B cell (primary cell): ENCODE measurements at regions not wholly inside any gene's neighbourhood (a gene's known extent, or its start where the extent isn't known, plus 50 kb on each side); places are given as distances from the start of the nearest gene placed in this dataset.

Experiments used
- ATAC-seq: fragments of 200-7000 bp; cut with Tn5 transposase; one replicate; pipeline ENCODE4 v1.10.0; 2021; ENCODE audit warnings: low read depth, mild to moderate bottlenecking, moderate number of reproducible peaks, moderate library complexity
- CTCF ChIA-PET: fragments of 350-600 bp; sonication (Branson Sonifier 250); formaldehyde crosslinking; loops from one replicate; lab custom pipeline; 2021; ENCODE audit warnings: antibody characterized with exemption, inconsistent platforms; lab: Charles Lee
- POLR2A ChIA-PET: fragments of 350-600 bp; sonication (Branson Sonifier 250); formaldehyde crosslinking; loops from one replicate; lab custom pipeline; 2021; ENCODE audit warnings: antibody characterized with exemption; lab: Charles Lee
- DNase-seq: peaks from one replicate; pipeline ENCODE4 v3.0.0; 2013
- H2AFZ ChIP-seq: 2 replicates; pipeline ENCODE4 v1.6.1; 2012; ENCODE audit warnings: mild to moderate bottlenecking, low read depth, low read length; ENCODE audit not compliant: insufficient read depth, poor library complexity, severe bottlenecking
- H3K27ac ChIP-seq, 2 donors: 1 replicate in 1 of 2; 2 replicates in 1 of 2; pipeline ENCODE4 v1.5.1; 2012 to 2013; ENCODE audit warnings: low read length in 2 of 2, mild to moderate bottlenecking in 2 of 2, moderate library complexity in 1 of 2
- H3K27me3 ChIP-seq, 4 experiments: fragments of 200-600 bp in 1 of 4; sonication (generic) in 1 of 4; replicated peaks in 1 of 4; 1 replicate in 2 of 4; 2 replicates in 2 of 4; pipeline versions ENCODE4 v1.6.1 to v1.7.0; 2013 to 2016; ENCODE audit warnings: low read length in 3 of 4, mild to moderate bottlenecking in 2 of 4, mixed read lengths in 1 of 4, moderate library complexity in 1 of 4; ENCODE audit not compliant: insufficient read depth in 4 of 4, control insufficient read depth in 3 of 4; ENCODE audit errors: control extremely low read depth in 1 of 4
- H3K36me3 ChIP-seq, 2 experiments: replicated peaks in 1 of 2; 1 replicate in 1 of 2; 2 replicates in 1 of 2; pipeline versions ENCODE4 v1.6.1 to v1.7.1; 2013; ENCODE audit warnings: low read length in 1 of 2; ENCODE audit not compliant: insufficient read depth in 2 of 2, control insufficient read depth in 1 of 2; ENCODE audit errors: control extremely low read depth in 1 of 2, extremely low read depth in 1 of 2
- H3K4me1 ChIP-seq, 2 donors: fragments of 200-600 bp in 1 of 2; sonication (generic) in 1 of 2; 1 replicate in 1 of 2; 2 replicates in 1 of 2; pipeline versions ENCODE4 v1.5.1 to v1.6.1; 2013 to 2017; ENCODE audit warnings: low read length in 2 of 2; ENCODE audit not compliant: control insufficient read depth in 2 of 2, insufficient read depth in 2 of 2
- H3K4me2 ChIP-seq: replicated peaks from 2 replicates; pipeline ENCODE3; 2012; ENCODE audit warnings: mild to moderate bottlenecking, low read depth, low read length; ENCODE audit not compliant: poor library complexity, severe bottlenecking
- H3K4me3 ChIP-seq, 5 experiments: fragments of 200-600 bp in 1 of 5; sonication (generic) in 1 of 5; 1 replicate in 3 of 5; 2 replicates in 2 of 5; pipeline versions ENCODE4 v1.5.1 to v1.7.0; 2011 to 2016; ENCODE audit warnings: low read length in 4 of 5, mild to moderate bottlenecking in 4 of 5, low read depth in 2 of 5, control low read depth in 1 of 5, moderate library complexity in 1 of 5; ENCODE audit not compliant: insufficient read depth in 1 of 5; ENCODE audit errors: control extremely low read depth in 1 of 5, extremely low read depth in 1 of 5
- H3K79me2 ChIP-seq: fragments of 200-600 bp; sonication (generic); one replicate; pipeline ENCODE4 v1.6.0; 2016; ENCODE audit warnings: low read length; ENCODE audit not compliant: control insufficient read depth, insufficient read depth
- H3K9ac ChIP-seq: fragments of 200-600 bp; sonication (generic); 2 replicates; pipeline ENCODE4 v1.6.1; 2017; ENCODE audit warnings: mild to moderate bottlenecking, low read length, moderate library complexity
- H3K9me3 ChIP-seq, 3 donors: one replicate each; pipeline versions ENCODE4 v1.6.1 to v1.7.1; 2013; ENCODE audit warnings: low read length in 2 of 3; ENCODE audit not compliant: control insufficient read depth in 2 of 3, insufficient read depth in 1 of 3; ENCODE audit errors: control extremely low read depth in 1 of 3
- H4K20me1 ChIP-seq: 2 replicates; pipeline ENCODE4 v1.6.0; 2012; ENCODE audit warnings: mild to moderate bottlenecking, low read length; ENCODE audit not compliant: insufficient read depth, control insufficient read depth, poor library complexity, severe bottlenecking
- H3K27ac Mint-ChIP-seq: one replicate; pipeline ENCODE4 v1.8.0; 2021; ENCODE audit warnings: mixed read lengths
- H3K27me3 Mint-ChIP-seq: one replicate; pipeline ENCODE4 v1.8.0; 2021; ENCODE audit warnings: mixed read lengths
- H3K4me1 Mint-ChIP-seq: one replicate; pipeline ENCODE4 v1.8.0; 2021; ENCODE audit warnings: mixed read lengths
- H3K4me3 Mint-ChIP-seq: one replicate; pipeline ENCODE4 v1.8.0; 2021; ENCODE audit warnings: mixed read lengths
- H3K9me3 Mint-ChIP-seq: one replicate; pipeline ENCODE4 v1.8.0; 2022; ENCODE audit warnings: mixed read lengths; ENCODE audit not compliant: insufficient read depth
- EZH2 ChIP-seq: IDR thresholded peaks from 2 replicates; pipeline ENCODE4 v1.6.1; 2012; ENCODE audit warnings: borderline replicate concordance, low read depth, mild to moderate bottlenecking, moderate library complexity, low read length; ENCODE audit not compliant: insufficient read depth, poor library complexity, severe bottlenecking
- WGBS: methylation state at CpG from one replicate; pipeline ENCODE4 v1.1.5; 2013; ENCODE audit warnings: missing lambda C conversion rate; ENCODE audit not compliant: insufficient coverage; 5-methylcytosine and 5-hydroxymethylcytosine counted together
- intact Hi-C: fragments of 100-400 bp; cut with micrococcal nuclease; formaldehyde crosslinking; loops from one replicate; pipeline ENCODE4 v1.10.0; 2022
- TF ChIP-seq, protein P1 (sequence below): fragments of 200-600 bp; IDR thresholded peaks from one replicate; pipeline ENCODE4 v1.8.0; 2022; ENCODE audit warnings: antibody characterized with exemption, mild to moderate bottlenecking

DNA sequence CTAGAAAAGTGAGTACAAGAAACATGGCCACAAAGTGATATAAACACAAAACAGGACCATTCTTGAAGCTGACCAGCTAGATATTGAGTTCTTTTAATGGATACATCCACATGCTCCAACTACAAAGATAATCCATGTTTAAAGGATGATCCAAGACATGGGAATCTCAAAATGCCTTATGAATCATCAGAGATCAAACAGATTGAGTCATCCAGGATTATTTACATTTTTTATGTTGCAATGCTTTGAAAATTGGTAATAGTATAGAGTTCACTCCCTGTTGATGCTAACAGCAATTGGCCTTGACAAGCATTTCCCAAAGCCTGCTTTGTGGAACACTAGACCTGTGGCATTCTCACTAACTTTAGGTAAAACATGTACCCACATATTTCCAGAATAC lies 293.0 kb upstream of the TBX3 start:
- Histone ChIP-seq H3K4me1 (no peaks in the 10 kb centered on the region), H3K9me3 (no peaks in the 10 kb centered on the region), H3K27me3 (no peaks in the 10 kb centered on the region), H3K4me2 (no peak overlapping the region), H3K9ac (no peak overlapping the region), H3K79me2 (no peaks in the 10 kb centered on the region), H2AFZ (no peak overlapping the region), H3K27ac (no peak overlapping the region), H3K4me3 (no peak overlapping the region), H3K36me3 (no peaks in the 10 kb centered on the region), H4K20me1 (no peaks in the 10 kb centered on the region)
- DNase-seq: no peak
- no peak for TF ChIP-seq EZH2
- TF ChIP-seq, protein P1, sequence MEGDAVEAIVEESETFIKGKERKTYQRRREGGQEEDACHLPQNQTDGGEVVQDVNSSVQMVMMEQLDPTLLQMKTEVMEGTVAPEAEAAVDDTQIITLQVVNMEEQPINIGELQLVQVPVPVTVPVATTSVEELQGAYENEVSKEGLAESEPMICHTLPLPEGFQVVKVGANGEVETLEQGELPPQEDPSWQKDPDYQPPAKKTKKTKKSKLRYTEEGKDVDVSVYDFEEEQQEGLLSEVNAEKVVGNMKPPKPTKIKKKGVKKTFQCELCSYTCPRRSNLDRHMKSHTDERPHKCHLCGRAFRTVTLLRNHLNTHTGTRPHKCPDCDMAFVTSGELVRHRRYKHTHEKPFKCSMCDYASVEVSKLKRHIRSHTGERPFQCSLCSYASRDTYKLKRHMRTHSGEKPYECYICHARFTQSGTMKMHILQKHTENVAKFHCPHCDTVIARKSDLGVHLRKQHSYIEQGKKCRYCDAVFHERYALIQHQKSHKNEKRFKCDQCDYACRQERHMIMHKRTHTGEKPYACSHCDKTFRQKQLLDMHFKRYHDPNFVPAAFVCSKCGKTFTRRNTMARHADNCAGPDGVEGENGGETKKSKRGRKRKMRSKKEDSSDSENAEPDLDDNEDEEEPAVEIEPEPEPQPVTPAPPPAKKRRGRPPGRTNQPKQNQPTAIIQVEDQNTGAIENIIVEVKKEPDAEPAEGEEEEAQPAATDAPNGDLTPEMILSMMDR: no peak
- H3K4me1 Mint-ChIP-seq: no peaks in the 10 kb centered on the region
- intact Hi-C loops: no loop called here
- no peak overlapping the region for H3K27ac Mint-ChIP-seq
- ATAC-seq: no peak
- POLR2A ChIA-PET: no interaction called here
- peaks cover 3% of the 10 kb centered on the region for H3K9me3 Mint-ChIP-seq
- no peak overlapping the region for H3K4me3 Mint-ChIP-seq
- no peaks in the 10 kb centered on the region for H3K27me3 Mint-ChIP-seq
- CTCF ChIA-PET: no interaction called here

DNA sequence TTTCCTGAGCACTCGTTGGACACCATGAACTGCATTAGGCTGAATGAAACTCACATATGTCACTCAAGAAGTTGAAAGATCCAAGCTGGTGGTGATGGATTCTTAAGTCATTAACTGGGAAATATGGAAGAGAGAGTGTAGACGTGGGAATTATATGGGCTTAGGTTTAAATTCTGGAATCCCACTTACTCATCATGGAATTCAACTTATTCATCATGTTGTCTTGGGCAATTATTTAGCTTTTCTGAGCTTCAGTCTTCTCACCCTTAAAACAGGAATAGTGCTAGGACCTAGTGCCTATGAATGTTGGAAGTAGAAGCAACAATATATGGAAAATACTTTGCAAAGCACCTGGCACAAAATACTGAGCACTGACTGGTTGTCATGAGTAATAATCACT lies 292.4 kb upstream of the TBX3 start:
- H3K4me1 Mint-ChIP-seq: no peaks in the 10 kb centered on the region
- DNase-seq: no peak
- no peaks in the 10 kb centered on the region for H3K36me3 ChIP-seq
- H3K4me2 ChIP-seq: no peak overlapping the region
- H3K27me3 ChIP-seq: no peaks in the 10 kb centered on the region
- intact Hi-C loops: no loop called here
- peaks cover 3% of the 10 kb centered on the region for H3K9me3 Mint-ChIP-seq
- no peaks in the 10 kb centered on the region for H3K27me3 Mint-ChIP-seq
- TF ChIP-seq, protein P1: no peak
- TF ChIP-seq EZH2: no peak
- H3K27ac Mint-ChIP-seq: no peak overlapping the region
- POLR2A ChIA-PET: no interaction called here
- H3K4me1 ChIP-seq: no peaks in the 10 kb centered on the region
- no peak overlapping the region for H3K4me3 Mint-ChIP-seq
- no peaks in the 10 kb centered on the region for H3K9me3 ChIP-seq
- H3K9ac ChIP-seq: no peak overlapping the region
- no peaks in the 10 kb centered on the region for H3K79me2 ChIP-seq
- no peak overlapping the region for H3K4me3 ChIP-seq
- ATAC-seq: no peak
- no peaks in the 10 kb centered on the region for H4K20me1 ChIP-seq
- CTCF ChIA-PET: no interaction called here
- no CpG with 5 or more reads among the region's 2 CpGs for WGBS
- H3K27ac ChIP-seq: no peak overlapping the region
- no peak overlapping the region for H2AFZ ChIP-seq
